OCI-LY1 (cell line): ENCODE measurements at regions not wholly inside any gene's neighbourhood (a gene's known extent, or its start where the extent isn't known, plus 50 kb on each side); places are given as distances from the start of the nearest gene placed in this dataset.

Experiments used
- H2AFZ ChIP-seq: fragments of 200-600 bp; sonication (generic), shearing (Covaris generic); 2 replicates; pipeline ENCODE4 v1.6.0; 2014; ENCODE audit warnings: antibody characterized with exemption, mild to moderate bottlenecking, low read length
- H3F3A ChIP-seq: fragments of 200-600 bp; sonication (generic), shearing (Covaris generic); 2 replicates; pipeline ENCODE4 v1.6.0; 2014; ENCODE audit warnings: mild to moderate bottlenecking, antibody characterized with exemption, low read length, moderate library complexity; ENCODE audit not compliant: insufficient read depth
- H3K27ac ChIP-seq: fragments of 200-600 bp; sonication (generic); 2 replicates; pipeline ENCODE4 v1.5.1; 2014; ENCODE audit warnings: low read length, mixed run types, mild to moderate bottlenecking, low read depth; ENCODE audit not compliant: poor library complexity, severe bottlenecking
- H3K27me3 ChIP-seq: fragments of 200-600 bp; sonication (generic); 2 replicates; pipeline ENCODE4 v1.6.0; 2014; ENCODE audit warnings: antibody characterized with exemption, mild to moderate bottlenecking, low read length, moderate library complexity; ENCODE audit not compliant: insufficient read depth
- H3K36me3 ChIP-seq: fragments of 200-600 bp; sonication (generic); 2 replicates; pipeline ENCODE4 v1.6.1; 2014; ENCODE audit warnings: mild to moderate bottlenecking, antibody characterized with exemption, low read length, moderate library complexity, mixed read lengths; ENCODE audit not compliant: insufficient read depth
- H3K4me1 ChIP-seq: fragments of 200-600 bp; sonication (generic); 2 replicates; pipeline ENCODE4 v1.5.1; 2014; ENCODE audit warnings: mild to moderate bottlenecking, low read length, moderate library complexity; ENCODE audit not compliant: insufficient read depth, severe bottlenecking
- H3K4me2 ChIP-seq: fragments of 200-600 bp; sonication (generic), shearing (Covaris generic); 2 replicates; pipeline ENCODE4 v1.6.1; 2014; ENCODE audit warnings: low read length
- H3K4me3 ChIP-seq: fragments of 200-600 bp; sonication (generic); 2 replicates; pipeline ENCODE4 v1.5.1; 2014; ENCODE audit warnings: low read length, low read depth, mild to moderate bottlenecking, mixed read lengths; ENCODE audit not compliant: poor library complexity, severe bottlenecking
- H3K79me2 ChIP-seq: fragments of 200-600 bp; shearing (Covaris generic); 2 replicates; pipeline ENCODE4 v1.6.1; 2016; ENCODE audit warnings: mixed run types, low read length, mixed read lengths; ENCODE audit not compliant: insufficient read depth
- H3K9ac ChIP-seq: fragments of 200-600 bp; sonication (generic), shearing (Covaris generic); 2 replicates; pipeline ENCODE4 v1.6.1; 2014; ENCODE audit warnings: mild to moderate bottlenecking, low read length, mixed read lengths
- H3K9me2 ChIP-seq: fragments of 200-600 bp; sonication (generic), shearing (Covaris generic); 2 replicates; pipeline ENCODE4 v1.6.1; 2014; ENCODE audit warnings: low read depth, mild to moderate bottlenecking, low read length, mixed read lengths
- H3K9me3 ChIP-seq: fragments of 200-600 bp; shearing (Covaris generic); 2 replicates; pipeline ENCODE4 v1.6.1; 2014; ENCODE audit warnings: low read length, mixed read lengths
- H4K20me1 ChIP-seq: fragments of 200-600 bp; sonication (generic), shearing (Covaris generic); 2 replicates; pipeline ENCODE4 v1.6.0; 2016; ENCODE audit warnings: mild to moderate bottlenecking, low read length; ENCODE audit not compliant: insufficient read depth
- EZH2 ChIP-seq: fragments of 200-600 bp; sonication (generic), shearing (Covaris generic); IDR thresholded peaks from 2 replicates; pipeline ENCODE4 v1.8.0; 2017; ENCODE audit warnings: borderline replicate concordance, mixed run types, mild to moderate bottlenecking, antibody characterized with exemption, low read length, moderate library complexity, mixed read lengths
- TF ChIP-seq, protein P1 (sequence below): fragments of 200-600 bp; sonication (generic), shearing (Covaris generic); IDR thresholded peaks from 2 replicates; pipeline ENCODE4 v1.5.1; 2017; ENCODE audit warnings: mild to moderate bottlenecking, antibody characterized with exemption, low read length, moderate library complexity, mixed read lengths

DNA sequence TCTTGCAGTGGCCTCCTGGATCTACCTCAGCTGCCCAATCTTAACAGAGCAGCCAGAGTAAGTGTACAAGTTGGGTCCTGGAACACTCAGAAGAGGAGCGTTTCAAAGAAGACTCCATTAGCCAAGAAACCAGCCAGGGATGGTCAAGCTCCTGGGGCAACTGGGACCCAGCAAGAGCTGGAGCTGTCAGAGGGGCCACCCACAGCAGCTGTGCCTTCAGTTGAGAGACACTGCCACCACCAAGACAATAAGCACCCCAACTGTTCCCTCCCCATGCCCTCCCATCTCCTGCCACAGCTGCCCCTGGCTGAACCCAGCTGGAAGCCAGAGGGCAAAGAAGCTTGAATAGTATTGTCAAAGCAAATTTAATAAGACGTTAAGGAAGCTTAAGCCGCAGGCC, 110.6 kb upstream of the TLE3 start:
- no peaks in the 10 kb centered on the region for H3K4me1 ChIP-seq
- no peak overlapping the region for H2AFZ ChIP-seq
- TF ChIP-seq, protein P1, sequence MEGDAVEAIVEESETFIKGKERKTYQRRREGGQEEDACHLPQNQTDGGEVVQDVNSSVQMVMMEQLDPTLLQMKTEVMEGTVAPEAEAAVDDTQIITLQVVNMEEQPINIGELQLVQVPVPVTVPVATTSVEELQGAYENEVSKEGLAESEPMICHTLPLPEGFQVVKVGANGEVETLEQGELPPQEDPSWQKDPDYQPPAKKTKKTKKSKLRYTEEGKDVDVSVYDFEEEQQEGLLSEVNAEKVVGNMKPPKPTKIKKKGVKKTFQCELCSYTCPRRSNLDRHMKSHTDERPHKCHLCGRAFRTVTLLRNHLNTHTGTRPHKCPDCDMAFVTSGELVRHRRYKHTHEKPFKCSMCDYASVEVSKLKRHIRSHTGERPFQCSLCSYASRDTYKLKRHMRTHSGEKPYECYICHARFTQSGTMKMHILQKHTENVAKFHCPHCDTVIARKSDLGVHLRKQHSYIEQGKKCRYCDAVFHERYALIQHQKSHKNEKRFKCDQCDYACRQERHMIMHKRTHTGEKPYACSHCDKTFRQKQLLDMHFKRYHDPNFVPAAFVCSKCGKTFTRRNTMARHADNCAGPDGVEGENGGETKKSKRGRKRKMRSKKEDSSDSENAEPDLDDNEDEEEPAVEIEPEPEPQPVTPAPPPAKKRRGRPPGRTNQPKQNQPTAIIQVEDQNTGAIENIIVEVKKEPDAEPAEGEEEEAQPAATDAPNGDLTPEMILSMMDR = no peak
- no peak for TF ChIP-seq EZH2
- H3K4me2 ChIP-seq = no peak overlapping the region
- H3F3A ChIP-seq = no peaks in the 10 kb centered on the region
- H3K27me3 ChIP-seq = peaks cover under 1% of the 10 kb centered on the region; the same call in 1 of the 2 replicates
- no peaks in the 10 kb centered on the region for H4K20me1 ChIP-seq
- H3K36me3 ChIP-seq = no peaks in the 10 kb centered on the region
- no peak overlapping the region for H3K4me3 ChIP-seq
- H3K27ac ChIP-seq = no peak overlapping the region
- no peaks in the 10 kb centered on the region for H3K9me3 ChIP-seq
- H3K79me2 ChIP-seq = no peaks in the 10 kb centered on the region
- no peak overlapping the region for H3K9ac ChIP-seq
- no peaks in the 10 kb centered on the region for H3K9me2 ChIP-seq

DNA sequence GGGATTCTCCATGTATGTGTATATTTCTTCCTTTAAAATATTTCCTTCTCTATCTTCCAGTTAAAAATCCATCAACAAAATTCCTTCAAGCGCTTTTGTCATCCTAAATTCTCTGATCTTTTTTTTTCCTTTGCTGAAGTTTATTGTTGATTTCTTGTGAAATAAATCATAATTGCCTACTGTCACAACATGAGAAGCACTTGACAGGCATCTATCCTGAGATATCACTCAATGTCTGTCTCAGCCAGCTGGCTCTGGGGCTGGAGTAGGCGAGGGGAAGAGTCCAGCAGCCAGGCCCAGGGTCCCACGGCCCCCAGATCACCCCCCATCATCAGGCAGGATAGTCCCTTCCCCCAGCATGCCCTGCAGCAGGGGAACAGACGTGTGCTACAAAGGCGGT, 109.0 kb upstream of the TLE3 start:
- TF ChIP-seq, protein P1 = no peak
- TF ChIP-seq EZH2 = no peak
- no peak overlapping the region for H3K4me3 ChIP-seq
- no peak overlapping the region for H3K9ac ChIP-seq

DNA sequence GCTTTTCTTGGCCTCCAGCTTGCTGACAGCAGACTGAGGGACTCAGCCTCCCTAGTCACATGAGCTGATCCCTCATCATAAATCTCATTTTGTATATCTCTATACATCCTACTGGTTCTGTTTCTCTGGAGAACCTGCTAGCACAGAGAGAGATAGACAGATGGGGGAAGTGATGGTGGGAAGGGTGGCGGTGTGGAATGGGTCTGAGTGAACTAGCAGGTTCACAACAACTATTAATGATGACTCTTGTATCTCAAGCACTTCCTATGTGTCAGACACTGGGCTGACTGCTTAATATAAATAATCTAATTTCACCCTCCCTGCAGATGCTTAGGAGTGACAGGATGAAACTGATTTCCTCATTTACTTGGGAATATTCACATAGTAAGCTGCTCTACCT, 106.9 kb upstream of the TLE3 start:
- no peaks in the 10 kb centered on the region for H3K36me3 ChIP-seq
- no peaks in the 10 kb centered on the region for H4K20me1 ChIP-seq
- no peaks in the 10 kb centered on the region for H3K9me2 ChIP-seq
- no peaks in the 10 kb centered on the region for H3F3A ChIP-seq
- H3K27me3 ChIP-seq = no peaks in the 10 kb centered on the region
- no peak overlapping the region for H3K4me2 ChIP-seq
- H3K4me1 ChIP-seq = peaks cover 16% of the 10 kb centered on the region
- H3K4me3 ChIP-seq = no peak overlapping the region
- H3K9me3 ChIP-seq = no peaks in the 10 kb centered on the region
- no peak overlapping the region for H2AFZ ChIP-seq
- H3K79me2 ChIP-seq = no peaks in the 10 kb centered on the region
- TF ChIP-seq EZH2 = no peak
- TF ChIP-seq, protein P1 = no peak
- H3K9ac ChIP-seq = no peak overlapping the region
- H3K27ac ChIP-seq = no peak overlapping the region

More for the DNA sequence above, 109.0 kb upstream of the TLE3 start:
- Histone ChIP-seq H3K9me3 (no peaks in the 10 kb centered on the region), H3F3A (no peaks in the 10 kb centered on the region), H4K20me1 (no peaks in the 10 kb centered on the region), H3K27me3 (no peaks in the 10 kb centered on the region), H3K4me2 (no peak overlapping the region), H3K27ac (no peak overlapping the region), H2AFZ (no peak overlapping the region), H3K4me1 (peaks cover 1% of the 10 kb centered on the region), H3K36me3 (no peaks in the 10 kb centered on the region), H3K79me2 (no peaks in the 10 kb centered on the region), H3K9me2 (no peaks in the 10 kb centered on the region)
